OCI-LY7 (cell line): ENCODE measurements at regions not wholly inside any gene's neighbourhood (a gene's known extent, or its start where the extent isn't known, plus 50 kb on each side); places are given as distances from the start of the nearest gene placed in this dataset.

Experiments used
- CTCF ChIP-seq: fragments of 200-600 bp; sonication (generic); conservative IDR thresholded peaks from 2 replicates; pipeline ENCODE4 v1.5.1; 2014; ENCODE audit warnings: mild to moderate bottlenecking, antibody characterized with exemption, low read length, moderate library complexity, mixed read lengths
- EZH2phosphoT487 ChIP-seq: fragments of 200-600 bp; sonication (generic); IDR thresholded peaks from 2 replicates; pipeline ENCODE4 v1.6.1; 2018; ENCODE audit warnings: low read depth, borderline replicate concordance, mild to moderate bottlenecking, mixed run types, antibody characterized with exemption, low read length, moderate library complexity, mixed read lengths

GRCh38 chr2:8215982-8216381 is 465.9 kb upstream of the ID2 start:
- TF ChIP-seq CTCF (no peak), EZH2phosphoT487 (no peak)
